Body of pancreas (tissue), 4 donors: ENCODE measurements at regions not wholly inside any gene's neighbourhood (a gene's known extent, or its start where the extent isn't known, plus 50 kb on each side); places are given as distances from the start of the nearest gene placed in this dataset.

Experiments used
- POLR2A ChIP-seq, 3 donors: fragments of 450-650 bp; IDR thresholded peaks; one replicate each; pipeline ENCODE4 v1.6.1; 2016; ENCODE audit warnings: antibody characterized with exemption in 3 of 3, mild to moderate bottlenecking in 2 of 3
- TF ChIP-seq, protein P1 (sequence below), 7 experiments: fragments of 450-650 bp in 4 of 7; fragments of 200-600 bp in 3 of 7; sonication (generic) in 3 of 7; IDR thresholded peaks; one replicate each; pipeline ENCODE4 v1.5.1; 2016 to 2019; ENCODE audit warnings: antibody characterized with exemption in 7 of 7

DNA sequence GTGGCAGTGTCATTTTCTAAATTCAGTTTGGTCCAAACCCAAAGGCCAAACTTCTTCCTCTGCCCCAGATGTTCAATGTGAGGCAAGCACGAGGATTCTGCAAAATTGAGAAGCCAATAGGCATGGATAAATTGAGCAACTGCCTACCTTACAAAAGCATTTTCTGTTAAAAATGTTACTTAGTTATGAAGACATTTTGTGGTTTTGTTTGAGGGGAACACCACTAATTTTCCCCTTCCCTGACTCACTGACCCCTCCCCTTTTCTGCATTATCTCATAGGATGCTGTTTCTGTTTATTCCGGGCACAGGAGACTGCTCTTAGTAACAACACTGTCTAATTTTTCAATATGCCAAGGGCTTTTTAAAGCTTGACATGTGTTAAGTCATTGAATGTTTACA lies 462.8 kb downstream of the INSC start:
- no peak for TF ChIP-seq POLR2A (IDR thresholded peaks at IDR 0.05)
- TF ChIP-seq, protein P1, sequence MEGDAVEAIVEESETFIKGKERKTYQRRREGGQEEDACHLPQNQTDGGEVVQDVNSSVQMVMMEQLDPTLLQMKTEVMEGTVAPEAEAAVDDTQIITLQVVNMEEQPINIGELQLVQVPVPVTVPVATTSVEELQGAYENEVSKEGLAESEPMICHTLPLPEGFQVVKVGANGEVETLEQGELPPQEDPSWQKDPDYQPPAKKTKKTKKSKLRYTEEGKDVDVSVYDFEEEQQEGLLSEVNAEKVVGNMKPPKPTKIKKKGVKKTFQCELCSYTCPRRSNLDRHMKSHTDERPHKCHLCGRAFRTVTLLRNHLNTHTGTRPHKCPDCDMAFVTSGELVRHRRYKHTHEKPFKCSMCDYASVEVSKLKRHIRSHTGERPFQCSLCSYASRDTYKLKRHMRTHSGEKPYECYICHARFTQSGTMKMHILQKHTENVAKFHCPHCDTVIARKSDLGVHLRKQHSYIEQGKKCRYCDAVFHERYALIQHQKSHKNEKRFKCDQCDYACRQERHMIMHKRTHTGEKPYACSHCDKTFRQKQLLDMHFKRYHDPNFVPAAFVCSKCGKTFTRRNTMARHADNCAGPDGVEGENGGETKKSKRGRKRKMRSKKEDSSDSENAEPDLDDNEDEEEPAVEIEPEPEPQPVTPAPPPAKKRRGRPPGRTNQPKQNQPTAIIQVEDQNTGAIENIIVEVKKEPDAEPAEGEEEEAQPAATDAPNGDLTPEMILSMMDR (IDR thresholded peaks at IDR 0.05) = no peak
